NCI-H2196 treated with DMSO at 0.1 percent for 48 hours (cell line): ENCODE measurements at regions not wholly inside any gene's neighbourhood (a gene's known extent, or its start where the extent isn't known, plus 50 kb on each side); places are given as distances from the start of the nearest gene placed in this dataset.
"Not testable (repeated sequence)": the region's sequence is repeated elsewhere in the genome, so short reads cannot be mapped to it uniquely, and the experiment has no call there.

Experiments
- DNase-seq: peaks from one replicate; lab custom pipeline; 2025; ENCODE audit not compliant: unreplicated experiment; lab: John Stamatoyannopoulos, UW

DNA sequence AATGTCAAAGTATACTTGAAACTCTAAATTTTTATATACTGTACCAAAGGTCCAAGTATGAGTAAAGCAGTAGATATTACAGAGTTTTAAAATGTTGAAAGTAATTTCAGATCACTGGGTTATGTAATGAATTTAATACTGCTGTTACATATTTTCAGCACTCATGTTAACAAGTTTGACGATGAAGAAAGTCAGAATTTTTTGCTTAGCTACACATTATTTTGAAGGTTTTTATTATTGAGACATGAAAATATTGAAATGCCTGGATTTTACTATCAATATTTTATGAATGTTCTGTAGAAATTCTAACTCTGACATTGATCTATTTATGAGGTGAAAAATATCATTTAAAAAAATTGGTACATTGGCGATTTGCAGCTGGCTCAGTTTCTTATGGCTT lies 1030.3 kb downstream of the FSCB start:
- DNase-seq, result no peak

DNA sequence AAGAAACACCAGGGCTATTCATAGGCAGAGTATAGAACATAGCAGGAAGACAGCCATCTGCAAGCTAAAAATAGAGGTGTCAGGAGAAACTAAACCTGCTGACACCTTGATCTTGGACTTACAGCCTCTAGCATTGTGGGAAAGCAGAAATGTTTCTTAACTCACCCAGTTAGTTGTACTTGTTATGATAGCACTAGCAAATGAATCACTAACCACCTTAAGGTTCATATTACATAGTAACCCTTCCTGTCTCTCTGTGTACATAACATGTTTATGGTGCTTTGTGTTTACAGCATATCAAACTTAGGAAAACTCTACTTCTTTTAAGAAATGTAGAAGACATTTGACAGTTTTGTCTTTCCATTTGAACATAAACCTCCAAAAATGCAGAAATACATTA lies 1031.3 kb downstream of the FSCB start:
- no peak for DNase-seq

DNA sequence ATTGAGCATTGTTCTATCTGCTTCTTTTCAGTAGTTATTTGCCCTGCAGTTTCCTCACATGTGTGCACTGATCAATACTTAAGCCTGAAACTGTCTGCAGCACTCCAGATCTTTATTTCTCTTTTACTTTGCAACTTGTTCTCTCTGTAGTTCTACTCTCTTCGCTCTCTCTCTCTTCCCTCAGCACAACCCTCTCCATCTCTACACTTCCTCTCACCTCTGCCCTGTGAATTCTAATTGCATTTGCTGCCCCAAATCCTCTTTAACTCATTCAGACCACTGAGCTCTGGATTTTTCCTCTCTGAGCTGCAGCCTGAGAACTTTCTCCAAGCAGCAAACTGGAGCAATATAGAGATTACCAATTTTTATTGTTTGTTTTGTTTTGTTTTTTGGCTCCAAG lies 1035.5 kb downstream of the FSCB start:
- no peak for DNase-seq

DNA sequence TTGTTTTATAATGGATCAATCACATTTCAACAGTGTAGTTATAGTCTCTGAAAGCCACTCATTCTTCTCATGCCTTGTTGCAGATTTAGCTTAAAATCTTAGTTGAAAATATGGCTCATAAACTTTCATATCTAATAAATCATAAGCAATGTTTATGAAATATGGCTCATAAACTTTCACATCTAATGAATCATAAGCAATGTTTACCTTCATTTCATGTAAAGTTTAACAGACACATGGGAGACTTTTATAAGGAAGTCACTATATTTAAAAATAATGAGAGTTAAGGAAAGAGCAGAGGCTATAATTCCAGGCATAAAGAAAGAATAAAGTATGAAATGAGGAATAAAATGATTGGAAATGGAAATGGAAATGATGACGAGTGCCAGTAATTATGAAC lies 1042.1 kb downstream of the FSCB start:
- DNase-seq, result no peak

DNA sequence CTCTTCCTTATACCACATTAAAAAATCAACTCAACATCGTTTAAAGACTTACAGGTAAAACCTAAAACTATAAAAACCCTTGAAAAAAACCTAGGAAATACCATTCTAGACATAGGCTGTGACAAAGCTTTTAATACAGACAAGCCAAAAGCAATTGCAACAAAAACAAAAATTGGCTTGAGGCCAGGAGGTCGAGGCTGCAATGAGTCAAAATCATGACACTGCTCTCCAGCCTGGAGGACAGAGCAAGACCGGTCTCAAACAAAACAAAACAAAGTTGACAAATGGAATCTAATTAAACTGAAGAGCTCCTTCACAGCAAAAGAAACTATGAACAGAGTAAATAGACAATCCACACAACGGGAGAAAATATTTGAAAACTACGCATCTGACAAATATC lies 1057.8 kb downstream of the FSCB start:
- DNase-seq, result no peak

DNA sequence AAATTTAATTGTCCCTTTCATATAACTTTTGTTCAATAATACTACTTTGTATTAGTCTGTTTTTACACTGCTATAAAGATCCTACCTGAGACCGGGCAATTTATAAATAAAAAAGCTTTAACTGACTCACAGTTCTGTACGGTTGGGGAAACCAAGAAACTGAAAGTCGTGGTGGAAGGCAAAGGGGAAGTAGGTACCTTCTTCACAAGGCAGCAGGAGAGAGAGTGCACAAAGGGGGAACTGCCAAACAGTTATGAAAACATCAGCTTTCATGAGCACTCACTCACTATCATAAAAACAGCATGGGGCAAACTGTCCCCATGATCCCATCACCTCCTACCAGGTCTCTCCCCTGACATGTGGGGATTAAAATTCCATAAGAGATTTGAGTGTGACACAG lies 1069.0 kb downstream of the FSCB start:
- DNase-seq, result no peak

DNA sequence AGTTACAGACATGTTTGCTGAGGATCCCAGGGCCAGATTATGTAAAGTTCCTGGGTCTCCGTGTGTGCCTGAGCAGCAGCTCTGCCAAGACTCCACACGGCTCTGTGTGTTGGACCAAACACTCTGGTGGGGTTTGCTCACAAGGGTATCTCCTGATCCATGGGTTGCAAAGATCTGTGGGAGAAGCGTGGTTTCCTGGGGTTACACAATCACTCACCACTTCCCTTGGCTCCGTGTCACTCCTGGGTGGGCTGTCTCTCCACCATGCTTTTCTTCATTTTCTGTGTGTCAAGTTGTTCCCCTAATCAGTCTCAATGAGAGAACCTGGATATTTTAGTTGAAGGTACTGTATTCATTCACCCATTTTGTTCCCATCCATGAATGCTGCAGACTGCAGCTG lies 1088.8 kb downstream of the FSCB start:
- no peak for DNase-seq

DNA sequence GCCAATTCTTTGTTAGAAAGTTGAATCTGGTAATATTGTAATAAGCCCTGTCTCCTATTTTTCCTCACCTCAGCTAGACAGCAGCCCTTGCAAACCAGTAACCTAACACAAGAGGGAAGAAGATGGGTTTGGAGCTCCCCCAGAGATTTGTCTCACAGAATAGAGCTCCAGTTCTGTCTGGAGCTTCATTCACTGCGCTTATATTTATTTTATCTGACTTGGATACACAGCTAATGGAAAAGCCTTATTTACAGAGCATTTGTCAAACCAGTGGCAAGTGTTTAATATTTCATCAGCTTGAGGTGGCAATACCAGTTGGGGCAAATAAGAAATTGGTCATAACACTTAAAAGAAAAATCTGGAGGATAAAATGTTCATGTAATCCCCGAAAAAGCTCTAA lies 1094.0 kb downstream of the FSCB start:
- DNase-seq, result no peak

DNA sequence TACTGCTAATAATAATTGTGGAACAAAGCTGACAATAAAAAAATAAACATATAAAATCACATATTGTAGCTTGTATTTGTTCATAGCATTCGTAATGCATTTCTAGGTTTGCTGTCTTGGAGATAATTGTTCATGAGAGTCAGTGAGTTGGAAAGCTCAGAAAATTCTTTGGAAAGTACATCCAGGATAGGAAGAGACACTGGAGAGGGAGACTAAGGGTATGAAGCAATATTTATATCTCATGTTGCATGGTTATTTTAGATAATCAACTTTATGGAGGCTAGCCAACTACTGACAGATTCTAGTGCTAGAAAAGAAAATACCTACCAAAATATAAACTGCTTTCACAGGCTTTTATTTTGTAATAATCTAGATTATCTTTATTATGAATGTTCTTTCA lies 1095.2 kb downstream of the FSCB start:
- DNase-seq, result no peak

DNA sequence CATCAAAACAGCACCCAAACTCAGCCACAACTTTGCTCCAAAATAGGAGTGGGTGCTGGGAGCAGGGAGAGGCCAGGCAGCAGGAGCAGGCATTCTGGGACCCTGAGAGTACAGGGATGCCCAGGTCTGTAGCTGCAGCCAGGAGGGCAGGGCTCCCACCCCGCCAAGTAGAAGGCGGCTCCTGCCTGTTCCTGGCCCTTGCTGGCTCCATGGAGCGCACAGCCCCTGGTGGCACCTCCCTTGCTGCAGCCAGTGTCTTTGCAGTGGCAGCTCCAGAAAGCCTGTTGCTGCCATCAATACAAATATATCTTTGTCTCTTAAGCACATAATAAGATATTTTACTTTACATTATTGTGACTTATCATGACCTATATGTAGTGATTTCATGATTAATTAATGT lies 1096.5 kb downstream of the FSCB start:
- DNase-seq, result no peak

DNA sequence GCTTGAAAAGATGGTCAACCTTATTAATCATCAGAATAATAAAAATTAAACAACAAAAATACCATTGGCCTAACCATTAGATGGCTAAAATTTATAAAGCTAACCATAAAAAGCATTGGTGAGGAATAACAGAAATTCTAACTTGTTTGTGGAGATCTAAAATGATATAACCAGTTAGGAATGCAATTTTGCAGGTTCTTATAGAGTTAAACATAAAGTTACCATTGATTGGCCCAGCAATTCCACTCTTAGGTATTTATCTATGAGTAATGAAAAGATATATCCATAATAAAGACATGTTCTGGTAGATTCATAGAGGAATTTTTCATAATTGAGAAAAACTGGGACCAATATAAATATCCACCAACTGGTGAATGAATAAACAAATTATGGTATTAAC lies 1098.6 kb downstream of the FSCB start:
- no peak for DNase-seq

DNA sequence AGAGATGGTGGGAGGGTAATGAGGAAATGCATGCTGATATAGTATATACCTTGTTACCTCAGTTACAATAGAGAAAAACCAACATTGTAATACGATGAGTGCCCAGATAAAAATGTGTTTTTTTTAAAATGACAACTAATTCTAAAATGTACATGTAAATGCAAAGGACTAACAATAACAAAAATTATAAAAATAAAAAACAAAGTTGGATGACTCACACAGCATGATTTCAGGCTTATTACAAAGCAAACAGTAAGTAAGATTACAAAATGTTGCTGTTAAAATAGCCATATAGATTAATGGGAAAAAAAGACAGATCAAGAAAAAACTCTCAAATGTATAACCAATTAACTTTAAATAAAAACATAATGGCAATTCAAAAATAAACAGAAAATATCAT lies 1099.4 kb downstream of the FSCB start:
- no peak for DNase-seq

DNA sequence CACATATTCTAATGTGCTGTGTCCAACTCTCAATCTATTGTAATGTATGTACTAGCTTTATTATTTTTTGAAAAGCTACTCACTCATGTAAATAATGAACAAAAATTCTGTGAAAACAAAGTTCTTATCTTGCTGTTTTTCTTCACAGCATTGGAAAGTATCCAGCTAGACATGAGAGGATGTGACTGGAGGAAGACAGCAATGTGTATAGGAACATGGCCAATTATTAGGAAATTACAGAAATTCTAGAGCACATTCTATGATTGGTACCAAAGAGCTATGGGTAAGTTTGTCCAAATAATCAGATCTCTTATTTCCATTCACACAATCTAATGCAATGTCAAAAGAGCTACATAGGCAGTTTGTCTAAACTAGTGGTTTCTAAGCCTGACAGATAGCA lies 1100.2 kb downstream of the FSCB start:
- DNase-seq, result no peak

DNA sequence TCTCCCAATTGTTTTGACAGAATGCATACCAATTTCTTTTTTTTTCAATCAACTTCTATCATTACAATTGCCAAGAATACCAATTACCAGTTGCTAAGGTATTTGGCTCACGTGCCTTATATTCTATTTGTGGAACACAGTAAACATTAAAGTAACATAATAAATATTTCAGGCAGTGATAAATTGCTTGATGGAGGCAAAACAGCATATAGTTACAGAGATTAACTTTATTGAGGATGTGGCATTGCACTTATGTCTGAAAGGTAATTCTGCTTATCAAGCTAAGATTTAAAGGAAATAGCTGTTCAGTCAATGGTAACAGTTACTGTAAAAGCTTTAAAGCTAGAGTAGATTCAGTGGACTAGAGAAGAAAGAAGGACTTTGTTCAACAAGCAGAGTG lies 1107.8 kb downstream of the FSCB start:
- DNase-seq, result no peak

DNA sequence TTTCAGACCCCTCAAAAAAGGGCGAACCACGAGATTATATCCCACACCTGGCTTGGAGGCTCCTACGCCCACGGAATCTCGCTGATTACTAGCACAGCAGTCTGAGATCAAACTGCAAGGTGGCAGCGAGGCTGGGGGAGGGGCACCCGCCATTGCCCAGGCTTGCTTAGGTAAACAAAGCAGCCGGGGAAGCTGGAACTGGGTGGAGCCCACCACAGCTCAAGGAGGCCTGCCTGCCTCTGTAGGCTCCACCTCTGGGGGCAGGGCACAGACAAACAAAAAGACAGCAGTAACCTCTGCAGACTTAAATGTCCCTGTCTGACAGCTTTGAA lies 1136.6 kb downstream of the FSCB start:
- not testable (repeated sequence) for DNase-seq

DNA sequence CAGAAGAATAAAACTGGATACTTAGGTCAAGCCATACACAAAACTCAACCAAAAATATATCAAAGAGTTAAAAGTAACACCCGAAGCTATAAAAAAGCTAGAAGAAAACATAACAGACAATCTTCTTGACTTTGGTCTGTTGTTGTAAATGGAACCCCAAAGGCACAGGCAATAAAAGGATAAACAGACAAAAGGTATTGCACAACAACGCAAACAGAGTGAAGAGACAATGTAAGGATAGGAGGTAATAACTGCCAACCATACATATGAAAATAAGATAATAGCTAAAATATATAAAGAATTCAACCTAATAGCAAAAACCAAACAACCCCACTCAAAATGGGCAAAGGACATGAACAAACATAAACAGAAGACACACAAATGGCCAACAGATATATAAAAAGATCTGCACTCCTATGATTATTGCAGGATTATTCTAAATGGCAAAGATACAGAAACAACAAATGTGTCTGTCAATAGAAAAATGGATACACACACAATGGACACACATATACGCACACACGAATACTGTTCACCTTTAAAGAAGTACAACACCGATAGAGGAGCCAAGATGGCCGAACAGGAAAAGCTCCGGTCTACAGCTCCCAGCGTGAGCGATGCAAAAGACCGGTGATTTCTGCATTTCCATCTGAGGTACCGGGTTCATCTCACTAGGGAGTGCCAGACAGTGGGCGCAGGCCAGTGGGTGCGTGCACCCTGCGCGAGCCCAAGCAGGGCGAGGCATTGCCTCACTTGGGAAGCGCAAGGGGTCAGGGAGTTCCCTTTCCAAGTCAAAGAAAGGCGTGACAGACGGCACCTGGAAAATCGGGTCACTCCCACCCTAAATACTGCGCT lies 1137.1 kb downstream of the FSCB start:
- no peak for DNase-seq

DNA sequence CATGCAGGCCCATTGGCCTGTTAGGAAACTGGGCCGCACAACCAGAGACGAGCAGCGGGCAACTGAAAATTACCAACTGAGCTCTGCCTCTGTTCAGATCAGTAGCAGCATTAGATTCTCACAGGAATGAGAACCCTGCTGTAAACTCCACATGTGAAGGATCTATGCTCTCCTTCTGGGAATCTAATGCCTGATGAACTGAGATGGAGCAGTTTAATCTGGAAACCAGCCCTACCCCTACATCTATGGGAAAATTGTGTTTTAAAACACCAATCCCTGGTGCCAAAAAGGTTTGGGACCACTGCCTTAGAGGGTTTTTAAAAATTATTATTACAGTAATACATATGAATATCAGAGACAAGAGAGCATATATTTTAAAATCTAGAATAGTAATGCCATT lies 1144.5 kb downstream of the FSCB start:
- DNase-seq, result no peak

DNA sequence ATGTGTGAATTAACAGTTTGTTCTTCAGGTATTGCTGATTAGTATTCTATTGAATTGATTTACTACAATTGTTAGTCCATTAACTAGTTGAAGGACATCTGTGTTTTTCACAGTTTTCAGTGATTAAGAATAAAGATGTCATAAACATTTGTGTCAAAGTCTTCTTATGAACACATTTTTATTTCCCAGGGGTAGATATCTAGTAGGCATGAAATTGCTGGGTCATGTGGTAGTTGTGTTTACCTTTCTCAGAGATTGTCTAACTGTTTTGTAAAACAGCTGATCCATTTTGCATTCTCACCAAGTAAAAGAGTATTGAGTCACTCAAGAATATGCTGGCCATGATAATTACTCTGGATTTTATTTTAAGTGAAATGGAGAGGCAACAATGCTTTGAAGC lies 1145.3 kb downstream of the FSCB start:
- DNase-seq, result no peak

DNA sequence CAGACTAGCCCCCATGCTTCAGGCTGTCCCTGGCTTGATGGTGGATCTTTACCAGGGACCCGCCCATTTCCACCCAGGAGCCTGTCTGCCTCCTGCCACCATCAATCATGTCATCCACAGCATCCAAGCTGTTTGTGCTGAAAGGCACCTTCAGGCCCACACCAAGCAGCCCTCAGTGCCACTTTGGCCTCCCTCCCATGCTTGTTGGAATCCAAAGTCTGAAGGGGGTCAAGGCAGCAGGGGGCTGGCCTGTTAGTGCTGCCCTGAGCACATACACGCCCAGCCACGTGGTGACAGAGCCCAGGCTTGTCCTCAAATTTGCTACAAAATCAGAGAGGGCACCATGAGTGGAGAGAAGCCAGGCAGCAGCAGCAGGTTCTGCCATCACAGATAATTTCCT lies 1146.8 kb downstream of the FSCB start:
- no peak for DNase-seq

DNA sequence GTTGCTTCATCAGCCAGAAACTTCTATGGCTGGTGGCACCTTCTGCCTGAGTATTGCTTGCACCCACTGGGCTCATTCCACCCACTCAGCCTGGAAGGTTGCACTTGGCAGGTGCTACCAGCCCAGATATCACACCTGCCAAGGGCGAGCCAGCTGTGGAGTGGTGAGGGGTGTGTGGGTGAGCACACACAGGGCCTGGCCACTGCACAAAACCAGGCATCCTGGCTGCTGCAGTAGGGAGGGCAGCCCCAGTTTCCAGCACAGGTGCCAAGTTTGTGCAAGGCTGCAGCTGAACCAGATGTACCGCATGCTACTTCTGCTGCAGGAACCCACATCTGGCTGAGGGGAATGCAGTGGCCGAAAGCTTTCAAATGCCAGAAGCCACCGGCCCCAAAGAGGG lies 1147.8 kb downstream of the FSCB start:
- no peak for DNase-seq

DNA sequence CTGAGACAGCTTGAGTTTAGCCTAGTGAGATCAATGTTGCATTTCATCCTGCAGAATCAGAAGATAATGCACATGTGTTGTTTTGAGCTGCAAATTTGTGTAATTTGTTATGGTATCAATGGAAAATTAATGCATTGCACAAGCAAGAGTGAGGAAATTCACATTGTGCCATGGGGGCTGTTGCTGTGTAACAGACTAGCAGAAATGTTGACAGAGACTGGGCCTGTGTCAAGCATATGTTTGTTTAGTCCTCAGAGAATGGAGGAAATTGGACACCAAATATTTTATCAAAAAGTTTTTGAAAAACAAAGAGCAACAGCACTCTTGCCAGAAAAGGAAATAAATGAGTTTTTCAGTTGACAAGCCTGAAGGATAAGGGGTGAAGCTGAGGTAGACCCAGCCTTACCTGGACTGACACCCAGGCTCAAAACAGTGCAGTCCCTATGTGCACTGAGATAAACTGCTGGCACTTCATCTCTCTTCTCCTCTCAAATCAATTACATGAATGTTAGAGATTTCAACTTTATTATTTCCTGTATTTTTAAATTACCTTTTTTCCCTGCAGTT lies 1150.0 kb downstream of the FSCB start:
- no peak for DNase-seq

DNA sequence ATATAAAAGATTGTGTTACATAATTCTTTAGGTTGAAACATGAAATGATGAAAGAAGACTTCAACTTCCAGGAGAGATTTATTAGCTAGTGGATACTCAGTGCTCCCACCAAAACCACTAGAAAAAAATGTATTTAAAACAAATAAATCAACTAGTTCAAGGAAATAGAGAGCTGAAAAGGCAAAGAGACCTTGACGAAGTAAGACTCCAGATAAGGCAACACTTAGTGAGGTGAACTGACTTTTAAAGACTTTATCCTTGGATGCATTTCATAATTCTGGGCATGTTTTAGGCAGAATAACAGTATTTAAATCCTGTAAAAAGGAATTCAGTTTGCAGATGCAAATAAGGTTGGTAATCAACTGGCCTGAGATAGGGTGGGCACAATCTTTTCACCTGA lies 1150.7 kb downstream of the FSCB start:
- no peak for DNase-seq

DNA sequence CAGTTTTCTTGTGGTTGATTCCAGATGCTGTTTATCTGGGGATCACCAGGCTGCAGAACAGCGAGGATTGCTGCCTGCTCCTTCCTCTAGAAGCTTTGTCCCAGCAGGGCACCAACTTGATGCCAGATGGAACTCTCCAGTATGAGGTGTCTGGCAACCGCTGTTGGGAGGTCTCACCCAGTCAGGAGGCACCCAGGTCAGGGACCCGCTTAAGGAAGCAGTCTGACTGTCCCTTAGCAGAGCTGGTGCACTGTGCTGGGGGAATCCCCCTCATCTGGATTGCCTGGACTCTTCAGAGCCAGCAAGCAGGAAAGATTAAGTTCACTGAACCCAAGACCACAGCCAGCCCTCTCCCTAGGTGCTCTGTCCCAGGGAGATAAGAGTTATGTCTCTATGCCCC lies 1165.2 kb downstream of the FSCB start:
- DNase-seq, result no peak
